Kidney capillary endothelial cell (primary cell): ENCODE measurements at regions not wholly inside any gene's neighbourhood (a gene's known extent, or its start where the extent isn't known, plus 50 kb on each side); places are given as distances from the start of the nearest gene placed in this dataset.
"Not testable (repeated sequence)": the region's sequence is repeated elsewhere in the genome, so short reads cannot be mapped to it uniquely, and the experiment has no call there.

Source experiments
- DNase-seq: peaks from one replicate; pipeline ENCODE4 v3.0.0-alpha.2; 2018; ENCODE audit warnings: low spot score

- DNase-seq, result no peak
These were observed 100.8 kb upstream of the CXorf66 start for GRCh38 chrX:140065961-140066662.

GRCh38 chrX:140064993-140065392 lies 99.7 kb upstream of the CXorf66 start:
- no peak for DNase-seq

GRCh38 chrX:140057001-140057411 lies 91.7 kb upstream of the CXorf66 start:
- peak; percentile 57 for DNase-seq

GRCh38 chrX:140053846-140054245 lies 88.5 kb upstream of the CXorf66 start:
- no peak for DNase-seq

- no peak for DNase-seq
These were observed 85.6 kb upstream of the CXorf66 start for GRCh38 chrX:140050906-140051305.

- DNase-seq, result no peak
These were observed 75.1 kb upstream of the CXorf66 start for GRCh38 chrX:140040386-140040785.

- DNase-seq, result no peak
These were observed 73.5 kb upstream of the CXorf66 start for GRCh38 chrX:140038842-140039241.

GRCh38 chrX:140034916-140035315 lies 69.6 kb upstream of the CXorf66 start:
- DNase-seq, result no peak

GRCh38 chrX:140022482-140022881 lies 57.2 kb upstream of the CXorf66 start:
- DNase-seq, result no peak

- not testable (repeated sequence) for DNase-seq
These were observed 53.8 kb upstream of the CXorf66 start for GRCh38 chrX:140019134-140019533.
